ENCODE measurements at regions not wholly inside any gene's neighbourhood (a gene's known extent, or its start where the extent isn't known, plus 50 kb on each side); places are given as distances from the start of the nearest gene placed in this dataset.

DNA sequence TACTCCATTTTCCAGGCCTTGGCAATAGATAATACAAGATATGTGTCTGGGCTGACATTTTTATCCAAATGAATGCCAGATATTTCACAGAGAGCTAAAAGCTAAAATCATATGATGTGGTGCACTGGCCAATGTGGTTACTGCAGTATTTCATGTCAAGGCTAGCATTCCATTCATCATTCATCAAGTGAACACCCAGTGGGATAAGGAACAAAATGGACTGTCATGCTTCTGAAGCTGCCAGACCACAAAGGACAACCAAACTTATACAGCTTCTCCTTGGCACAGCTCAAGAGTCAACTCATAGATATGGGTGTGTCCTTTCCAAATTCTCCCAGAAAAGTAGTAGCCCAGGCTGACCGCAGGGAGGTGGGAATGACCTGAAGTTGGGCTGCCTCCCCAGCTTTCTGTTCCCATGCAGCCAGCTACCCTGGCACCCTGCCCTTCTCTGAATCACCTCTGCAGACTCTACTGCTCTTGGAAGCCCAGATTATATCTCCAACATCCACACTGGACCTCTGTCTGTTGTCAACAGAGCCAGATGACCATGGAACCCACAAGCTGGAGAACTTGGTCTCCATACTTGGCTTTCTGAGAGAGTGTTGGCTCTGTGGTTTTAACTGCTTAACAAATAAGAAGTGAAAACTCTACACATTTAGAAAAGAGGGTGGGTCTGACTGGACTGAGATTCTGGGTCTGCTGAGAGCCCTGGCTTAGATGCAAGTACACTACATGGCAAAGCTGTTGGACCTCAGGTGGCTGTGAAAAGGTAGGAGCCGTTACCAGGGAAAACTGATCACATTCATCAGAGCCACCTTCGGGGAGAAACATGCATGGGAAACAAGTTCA, 122.8 kb downstream of the ALDH8A1 start:
- Histone ChIP-seq H3K4me2 (ENCODE audit: insufficient read depth in 1 of 2, low read depth in 2 of 2, low read length in 2 of 2) (no peak overlapping the region), H3K9me3 (ENCODE audit: insufficient read depth in 2 of 2, low read depth in 1 of 2, low read length in 1 of 2) (peaks cover 2 to 3% of the 10 kb centered on the region in 2 experiments; a peak in 1 of 4 replicates), H3K36me3 (ENCODE audit: control insufficient read depth in 2 of 4, insufficient read depth in 4 of 4, low read length in 3 of 4) (no peaks in the 10 kb centered on the region), H3K9ac (replicated peaks in 1 of 4; ENCODE audit: extremely low read depth in 1 of 4, low read depth in 3 of 4, low read length in 3 of 4) (no peak overlapping the region), H3K14ac (ENCODE audit: insufficient read length) (no peak overlapping the region), H3K23me2 (ENCODE audit: low read depth, low read length) (no peaks in the 10 kb centered on the region), H3K4me3 (ENCODE audit: extremely low read depth in 1 of 4, insufficient read depth in 2 of 4, low read depth in 3 of 4, low read length in 4 of 4) (no peak overlapping the region), H2BK20ac (ENCODE audit: low read length) (no peak overlapping the region), H3K79me1 (ENCODE audit: low read depth, low read length) (no peaks in the 10 kb centered on the region), H2BK120ac (replicated peaks; ENCODE audit: low read depth, low read length) (no peak overlapping the region), H2AFZ (ENCODE audit: low read length) (no peak overlapping the region), H3K56ac (replicated peaks; ENCODE audit: insufficient read length, low read depth, low read length) (no peak overlapping the region), H4K5ac (ENCODE audit: insufficient read length, low read depth, low read length) (no peak overlapping the region), H4K91ac (replicated peaks; ENCODE audit: insufficient read length, low read length) (no peak overlapping the region), H3K79me2 (ENCODE audit: control insufficient read depth in 1 of 2, insufficient read depth in 2 of 2, low read length in 2 of 2) (no peaks in the 10 kb centered on the region), H3K23ac (ENCODE audit: insufficient read length) (no peak overlapping the region), H3K18ac (ENCODE audit: extremely low read depth, low read length) (no peak overlapping the region), H3K4ac (replicated peaks; ENCODE audit: insufficient read length, low read depth, low read length) (no peak overlapping the region), H3K27ac (ENCODE audit: low read depth, low read length) (no peak overlapping the region), H2BK15ac (ENCODE audit: low read length) (no peak overlapping the region), H2BK12ac (ENCODE audit: low read depth, low read length) (no peak overlapping the region), H2AK5ac (ENCODE audit: low read depth, low read length) (no peak overlapping the region), H3K27me3 (replicated peaks in 1 of 4; ENCODE audit: control insufficient read depth in 3 of 4, extremely low read depth in 1 of 4, insufficient read depth in 3 of 4, low read length in 3 of 4) (no peaks in the 10 kb centered on the region), H3K4me1 (replicated peaks in 1 of 4; ENCODE audit: control insufficient read depth in 3 of 4, insufficient read depth in 4 of 4, low read length in 3 of 4) (no peaks in the 10 kb centered on the region), H2BK5ac (ENCODE audit: low read depth, low read length) (no peak overlapping the region), H4K20me1 (replicated peaks in 1 of 2; ENCODE audit: control insufficient read depth in 1 of 2, insufficient read depth in 2 of 2, low read length in 2 of 2) (no peaks in the 10 kb centered on the region), H4K8ac (ENCODE audit: extremely low read depth, insufficient read depth, low read length) (no peak overlapping the region)
- no peak for DNase-seq (ENCODE audit: low read depth in 1 of 2, low spot score in 2 of 2)
- FAIRE-seq, result no peak
- 91% methylated on average over 3 of the region's 3 CpGs; no CpG with 5 or more reads in 1 of the 2 experiments for WGBS, 2 experiments (ENCODE audit: extremely low coverage in 1 of 2, insufficient coverage in 1 of 2, insufficient read length in 1 of 2, insufficient replicate concordance in 2 of 2, low coverage in 1 of 2, low lambda C conversion rate in 2 of 2, missing lambda C conversion rate in 1 of 2)
- ChIA-PET CTCF (ENCODE audit: partially characterized antibody) (interaction anchor here (0.8 to 2.9 kb wide), 14 partner anchors 9 to 716 kb away, joined by 3 to 16 read pairs (median 4); no protein-coding TSS in a partner anchor), POLR2A (ENCODE audit: partially characterized antibody) (interaction anchor here (1.4 kb wide), 1 partner anchor 653 kb away, joined by 5 read pairs; no protein-coding TSS in a partner anchor)
- TF ChIP-seq CTBP2 (IDR thresholded peaks at IDR 0.05; ENCODE audit: borderline replicate concordance, insufficient read depth, insufficient read length, low read length) (no peak), GTF2F1 (IDR thresholded peaks at IDR 0.05; ENCODE audit: borderline replicate concordance, low read depth, low read length) (no peak), TCF12 (IDR thresholded peaks at IDR 0.05; ENCODE audit: low read depth, low read length) (no peak), TBP (IDR thresholded peaks at IDR 0.05; ENCODE audit: low read depth, low read length) (no peak), EP300 (IDR thresholded peaks at IDR 0.05; ENCODE audit: borderline replicate concordance in 1 of 2, low read depth in 2 of 2, low read length in 2 of 2) (no peak)
- TF ChIP-seq, protein P1, sequence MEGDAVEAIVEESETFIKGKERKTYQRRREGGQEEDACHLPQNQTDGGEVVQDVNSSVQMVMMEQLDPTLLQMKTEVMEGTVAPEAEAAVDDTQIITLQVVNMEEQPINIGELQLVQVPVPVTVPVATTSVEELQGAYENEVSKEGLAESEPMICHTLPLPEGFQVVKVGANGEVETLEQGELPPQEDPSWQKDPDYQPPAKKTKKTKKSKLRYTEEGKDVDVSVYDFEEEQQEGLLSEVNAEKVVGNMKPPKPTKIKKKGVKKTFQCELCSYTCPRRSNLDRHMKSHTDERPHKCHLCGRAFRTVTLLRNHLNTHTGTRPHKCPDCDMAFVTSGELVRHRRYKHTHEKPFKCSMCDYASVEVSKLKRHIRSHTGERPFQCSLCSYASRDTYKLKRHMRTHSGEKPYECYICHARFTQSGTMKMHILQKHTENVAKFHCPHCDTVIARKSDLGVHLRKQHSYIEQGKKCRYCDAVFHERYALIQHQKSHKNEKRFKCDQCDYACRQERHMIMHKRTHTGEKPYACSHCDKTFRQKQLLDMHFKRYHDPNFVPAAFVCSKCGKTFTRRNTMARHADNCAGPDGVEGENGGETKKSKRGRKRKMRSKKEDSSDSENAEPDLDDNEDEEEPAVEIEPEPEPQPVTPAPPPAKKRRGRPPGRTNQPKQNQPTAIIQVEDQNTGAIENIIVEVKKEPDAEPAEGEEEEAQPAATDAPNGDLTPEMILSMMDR (IDR thresholded peaks at IDR 0.05; ENCODE audit: control extremely low read depth in 1 of 3, insufficient read depth in 1 of 3, low read depth in 1 of 3, low read length in 3 of 3), result no peak
